ENCODE measurements at regions not wholly inside any gene's neighbourhood (a gene's known extent, or its start where the extent isn't known, plus 50 kb on each side); places are given as distances from the start of the nearest gene placed in this dataset.

DNA sequence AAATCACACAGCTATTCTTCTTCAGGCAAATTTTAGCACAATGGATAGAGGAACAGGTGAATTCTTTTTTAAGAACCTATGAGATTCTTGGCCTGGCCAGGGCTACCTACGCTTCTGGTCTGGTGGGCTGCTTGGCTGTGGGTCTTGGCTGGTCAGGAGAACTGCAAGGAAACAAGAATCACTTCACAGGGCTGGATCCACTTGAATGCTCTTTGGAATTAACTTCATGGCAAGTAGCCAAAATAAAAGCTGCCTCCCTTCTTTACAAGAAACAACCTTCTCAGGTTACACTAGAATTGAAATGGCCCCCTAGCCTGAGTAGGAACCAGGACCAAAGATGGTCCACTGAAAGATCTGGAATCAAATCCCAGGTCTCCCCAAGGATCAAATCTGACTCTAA, 519.1 kb downstream of the IQCM start:
- Histone ChIP-seq H3K4me2 (ENCODE audit: insufficient read depth, low read length) (no peak overlapping the region), H3K27ac (ENCODE audit: low read depth, low read length) (no peak overlapping the region), H3K27me3 (ENCODE audit: insufficient read depth, low read length) (no peaks in the 10 kb centered on the region), H3K36me3 (ENCODE audit: insufficient read depth, low read length) (no peaks in the 10 kb centered on the region), H3K79me2 (ENCODE audit: insufficient read depth, low read length) (no peaks in the 10 kb centered on the region), H3K4me1 (ENCODE audit: insufficient read depth, low read length) (no peaks in the 10 kb centered on the region), H3K4me3 (ENCODE audit: insufficient read depth, low read length) (no peak overlapping the region), H3K9me3 (ENCODE audit: low read depth, low read length) (no peaks in the 10 kb centered on the region), H4K20me1 (ENCODE audit: insufficient read depth, low read length) (no peaks in the 10 kb centered on the region), H2AFZ (ENCODE audit: low read length) (no peak overlapping the region)
- no peak for DNase-seq (ENCODE audit: insufficient read length, low spot score, missing footprints)
- TF ChIP-seq, protein P1, sequence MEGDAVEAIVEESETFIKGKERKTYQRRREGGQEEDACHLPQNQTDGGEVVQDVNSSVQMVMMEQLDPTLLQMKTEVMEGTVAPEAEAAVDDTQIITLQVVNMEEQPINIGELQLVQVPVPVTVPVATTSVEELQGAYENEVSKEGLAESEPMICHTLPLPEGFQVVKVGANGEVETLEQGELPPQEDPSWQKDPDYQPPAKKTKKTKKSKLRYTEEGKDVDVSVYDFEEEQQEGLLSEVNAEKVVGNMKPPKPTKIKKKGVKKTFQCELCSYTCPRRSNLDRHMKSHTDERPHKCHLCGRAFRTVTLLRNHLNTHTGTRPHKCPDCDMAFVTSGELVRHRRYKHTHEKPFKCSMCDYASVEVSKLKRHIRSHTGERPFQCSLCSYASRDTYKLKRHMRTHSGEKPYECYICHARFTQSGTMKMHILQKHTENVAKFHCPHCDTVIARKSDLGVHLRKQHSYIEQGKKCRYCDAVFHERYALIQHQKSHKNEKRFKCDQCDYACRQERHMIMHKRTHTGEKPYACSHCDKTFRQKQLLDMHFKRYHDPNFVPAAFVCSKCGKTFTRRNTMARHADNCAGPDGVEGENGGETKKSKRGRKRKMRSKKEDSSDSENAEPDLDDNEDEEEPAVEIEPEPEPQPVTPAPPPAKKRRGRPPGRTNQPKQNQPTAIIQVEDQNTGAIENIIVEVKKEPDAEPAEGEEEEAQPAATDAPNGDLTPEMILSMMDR (IDR thresholded peaks at IDR 0.05; ENCODE audit: extremely low read depth, low read depth, low read length): no peak

DNA sequence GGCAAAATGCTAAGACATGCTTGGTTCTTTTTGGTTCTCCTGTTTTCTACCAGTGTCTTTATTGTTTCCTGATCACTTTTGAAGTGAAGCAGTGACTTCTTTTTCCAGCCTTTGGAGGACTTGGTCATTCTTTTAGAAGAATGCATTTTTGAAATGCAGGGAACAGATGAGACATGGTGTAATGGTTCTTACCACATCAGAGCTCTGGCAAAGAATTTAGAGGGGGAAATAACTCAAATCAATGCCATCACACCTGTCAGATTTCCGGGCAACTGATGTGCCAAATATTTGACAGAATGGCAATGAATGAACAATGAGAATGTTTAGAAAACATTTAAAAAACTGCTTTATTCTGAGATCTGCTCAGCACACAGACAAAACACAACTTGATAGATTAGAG, 519.6 kb downstream of the IQCM start:
- Histone ChIP-seq H3K27ac (ENCODE audit: low read depth, low read length) (no peak overlapping the region), H3K4me2 (ENCODE audit: insufficient read depth, low read length) (no peak overlapping the region), H3K4me1 (ENCODE audit: insufficient read depth, low read length) (no peaks in the 10 kb centered on the region), H3K27me3 (ENCODE audit: insufficient read depth, low read length) (no peaks in the 10 kb centered on the region), H3K36me3 (ENCODE audit: insufficient read depth, low read length) (no peaks in the 10 kb centered on the region), H2AFZ (ENCODE audit: low read length) (no peak overlapping the region), H3K4me3 (ENCODE audit: insufficient read depth, low read length) (no peak overlapping the region), H3K9me3 (ENCODE audit: low read depth, low read length) (no peaks in the 10 kb centered on the region), H3K79me2 (ENCODE audit: insufficient read depth, low read length) (no peaks in the 10 kb centered on the region), H4K20me1 (ENCODE audit: insufficient read depth, low read length) (no peaks in the 10 kb centered on the region)
- TF ChIP-seq, protein P1 (IDR thresholded peaks at IDR 0.05; ENCODE audit: extremely low read depth, low read depth, low read length): no peak
- no peak for DNase-seq (ENCODE audit: insufficient read length, low spot score, missing footprints)

DNA sequence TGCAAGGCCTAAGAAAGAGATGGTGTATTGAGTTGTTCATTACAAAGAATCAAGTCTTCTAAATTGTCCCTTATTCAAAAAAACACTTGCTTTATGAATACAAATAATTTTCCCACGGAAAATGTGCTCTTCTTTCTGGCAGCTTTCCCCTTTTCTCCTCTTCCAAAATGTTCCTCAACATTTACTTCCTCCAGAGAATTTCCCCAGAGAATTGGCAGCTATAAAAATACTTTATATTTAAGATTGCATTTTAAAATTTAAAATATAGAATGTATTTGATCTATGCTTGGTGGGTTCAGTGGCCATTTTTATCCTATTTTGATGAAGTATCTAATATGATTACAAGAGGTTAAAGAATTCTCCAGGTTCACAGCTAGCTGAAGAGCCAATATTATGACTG, 521.0 kb downstream of the IQCM start:
- no peak overlapping the region for H3K4me2 ChIP-seq (ENCODE audit: insufficient read depth, low read length)
- H4K20me1 ChIP-seq (ENCODE audit: insufficient read depth, low read length): no peaks in the 10 kb centered on the region
- H3K4me1 ChIP-seq (ENCODE audit: insufficient read depth, low read length): no peaks in the 10 kb centered on the region
- no peak overlapping the region for H3K4me3 ChIP-seq (ENCODE audit: insufficient read depth, low read length)
- TF ChIP-seq, protein P1 (IDR thresholded peaks at IDR 0.05; ENCODE audit: extremely low read depth, low read depth, low read length): no peak
- no peaks in the 10 kb centered on the region for H3K9me3 ChIP-seq (ENCODE audit: low read depth, low read length)
- H3K27me3 ChIP-seq (ENCODE audit: insufficient read depth, low read length): no peaks in the 10 kb centered on the region
- no peaks in the 10 kb centered on the region for H3K36me3 ChIP-seq (ENCODE audit: insufficient read depth, low read length)
- no peak overlapping the region for H3K27ac ChIP-seq (ENCODE audit: low read depth, low read length)
- no peaks in the 10 kb centered on the region for H3K79me2 ChIP-seq (ENCODE audit: insufficient read depth, low read length)
- H2AFZ ChIP-seq (ENCODE audit: low read length): no peak overlapping the region
- DNase-seq (ENCODE audit: insufficient read length, low spot score, missing footprints): no peak

DNA sequence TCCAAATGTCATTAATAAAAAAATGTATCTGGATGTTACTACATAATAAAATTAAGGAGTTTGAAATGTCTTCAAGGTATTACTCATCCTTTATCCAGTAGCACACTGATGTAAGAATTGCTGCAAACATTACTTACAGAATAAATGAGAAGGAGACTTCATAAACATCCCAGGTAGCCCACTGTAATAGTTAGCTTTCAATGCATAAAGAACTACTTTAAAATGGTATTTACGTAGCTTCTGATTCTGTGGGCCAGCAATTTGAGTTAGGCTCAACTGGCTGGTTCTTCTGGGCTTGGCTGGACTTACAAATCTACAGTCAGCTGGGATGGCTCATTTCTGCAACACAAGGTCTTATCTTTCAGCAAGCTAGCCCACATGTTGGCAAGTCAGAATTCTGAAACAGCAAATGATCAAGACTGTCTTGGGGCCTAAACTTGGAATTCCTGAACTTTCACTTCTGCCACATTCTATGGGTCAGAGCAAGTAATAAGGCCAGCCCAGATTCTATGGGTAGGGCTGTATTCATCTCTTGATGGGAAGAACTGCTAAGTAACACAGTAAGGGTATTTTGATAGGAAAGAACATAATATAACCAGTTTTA, 522.5 kb downstream of the IQCM start:
- Histone ChIP-seq H3K27me3 (ENCODE audit: insufficient read depth, low read length) (no peaks in the 10 kb centered on the region), H3K27ac (ENCODE audit: low read depth, low read length) (no peak overlapping the region), H4K20me1 (ENCODE audit: insufficient read depth, low read length) (no peaks in the 10 kb centered on the region), H3K36me3 (ENCODE audit: insufficient read depth, low read length) (no peaks in the 10 kb centered on the region), H3K79me2 (ENCODE audit: insufficient read depth, low read length) (no peaks in the 10 kb centered on the region), H3K4me1 (ENCODE audit: insufficient read depth, low read length) (no peaks in the 10 kb centered on the region), H3K9me3 (ENCODE audit: low read depth, low read length) (no peaks in the 10 kb centered on the region), H2AFZ (ENCODE audit: low read length) (no peak overlapping the region), H3K4me3 (ENCODE audit: insufficient read depth, low read length) (no peak overlapping the region), H3K4me2 (ENCODE audit: insufficient read depth, low read length) (no peak overlapping the region)
- DNase-seq (ENCODE audit: insufficient read length, low spot score, missing footprints): no peak
- TF ChIP-seq, protein P1 (IDR thresholded peaks at IDR 0.05; ENCODE audit: extremely low read depth, low read depth, low read length): no peak
